ENCODE measurements at regions not wholly inside any gene's neighbourhood (a gene's known extent, or its start where the extent isn't known, plus 50 kb on each side); places are given as distances from the start of the nearest gene placed in this dataset.

DNA sequence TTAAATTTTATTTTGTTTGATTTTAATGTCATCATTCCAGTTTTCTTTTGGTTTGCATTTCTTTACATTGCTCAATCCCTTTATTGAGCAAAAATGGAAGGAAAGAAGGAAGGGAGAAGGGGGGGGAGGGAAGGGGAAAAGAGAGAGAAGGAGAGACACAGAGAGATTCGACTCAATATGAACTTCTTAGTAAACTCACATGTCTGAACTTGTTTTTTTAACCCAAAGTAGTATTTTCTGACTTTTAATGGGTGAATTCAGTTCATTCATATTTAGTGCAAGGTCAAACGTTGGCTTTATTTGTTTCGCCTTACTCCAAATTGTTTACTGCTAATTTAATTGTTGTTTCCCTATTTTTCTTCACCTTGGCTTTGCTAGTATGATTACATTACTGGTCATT is 278.6 kb downstream of the COL12A1 start:
- TF ChIP-seq CTCF (IDR thresholded peaks at IDR 0.05) = no peak
- no peak for TF ChIP-seq POLR2AphosphoS5 (IDR thresholded peaks at IDR 0.05)
